Neural crest cell (in vitro differentiated cells): ENCODE measurements at regions not wholly inside any gene's neighbourhood (a gene's known extent, or its start where the extent isn't known, plus 50 kb on each side); places are given as distances from the start of the nearest gene placed in this dataset.

Experiments used
- DNase-seq: peaks from one replicate; pipeline ENCODE4 v3.0.0; 2021; ENCODE audit warnings: low read depth, mixed read lengths, low spot score
- H3K27ac Mint-ChIP-seq: one replicate; pipeline ENCODE4 v1.8.0; 2021; ENCODE audit warnings: mild to moderate bottlenecking, mixed read lengths; ENCODE audit not compliant: unreplicated experiment
- H3K27me3 Mint-ChIP-seq: 2 replicates; pipeline ENCODE4 v1.8.0; 2021; ENCODE audit warnings: low read depth, mild to moderate bottlenecking, mixed read lengths
- H3K36me3 Mint-ChIP-seq: 2 replicates; pipeline ENCODE4 v1.8.0; 2021; ENCODE audit warnings: low read depth, mild to moderate bottlenecking, mixed read lengths
- H3K4me1 Mint-ChIP-seq: 2 replicates; pipeline ENCODE4 v1.8.0; 2021; ENCODE audit warnings: mixed read lengths
- H3K4me3 Mint-ChIP-seq: one replicate; pipeline ENCODE4 v1.8.0; 2021; ENCODE audit warnings: mild to moderate bottlenecking, mixed read lengths
- H3K9me3 Mint-ChIP-seq: 2 replicates; pipeline ENCODE4 v1.8.0; 2021; ENCODE audit warnings: mixed read lengths
- TF ChIP-seq, protein P1 (sequence below): fragments of 200-600 bp; sonication (generic); conservative IDR thresholded peaks from 2 replicates; pipeline ENCODE4 v1.5.0; 2021; ENCODE audit warnings: antibody characterized with exemption, mild to moderate bottlenecking

DNA sequence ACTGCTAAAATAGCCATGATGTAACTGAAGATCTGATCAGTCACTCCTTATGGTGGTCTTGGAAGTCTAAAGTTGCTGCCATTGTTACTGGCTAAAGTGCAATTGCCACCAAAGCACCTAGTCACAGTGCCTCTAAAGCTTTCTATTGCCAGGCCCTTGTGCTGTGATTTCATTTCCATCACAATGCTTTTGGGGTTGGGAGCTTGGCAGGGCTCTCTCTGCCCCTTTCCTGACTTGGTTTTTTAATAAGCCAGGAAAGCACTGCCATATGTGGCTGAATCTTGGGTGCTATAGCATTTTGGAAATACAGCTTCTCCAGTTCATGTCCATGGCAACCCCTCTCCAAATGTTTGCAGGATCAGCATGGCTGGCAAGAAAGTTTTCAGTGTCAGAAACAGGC, 1712.4 kb upstream of the TENM3 start:
- no peak overlapping the region for H3K27ac Mint-ChIP-seq
- TF ChIP-seq, protein P1, sequence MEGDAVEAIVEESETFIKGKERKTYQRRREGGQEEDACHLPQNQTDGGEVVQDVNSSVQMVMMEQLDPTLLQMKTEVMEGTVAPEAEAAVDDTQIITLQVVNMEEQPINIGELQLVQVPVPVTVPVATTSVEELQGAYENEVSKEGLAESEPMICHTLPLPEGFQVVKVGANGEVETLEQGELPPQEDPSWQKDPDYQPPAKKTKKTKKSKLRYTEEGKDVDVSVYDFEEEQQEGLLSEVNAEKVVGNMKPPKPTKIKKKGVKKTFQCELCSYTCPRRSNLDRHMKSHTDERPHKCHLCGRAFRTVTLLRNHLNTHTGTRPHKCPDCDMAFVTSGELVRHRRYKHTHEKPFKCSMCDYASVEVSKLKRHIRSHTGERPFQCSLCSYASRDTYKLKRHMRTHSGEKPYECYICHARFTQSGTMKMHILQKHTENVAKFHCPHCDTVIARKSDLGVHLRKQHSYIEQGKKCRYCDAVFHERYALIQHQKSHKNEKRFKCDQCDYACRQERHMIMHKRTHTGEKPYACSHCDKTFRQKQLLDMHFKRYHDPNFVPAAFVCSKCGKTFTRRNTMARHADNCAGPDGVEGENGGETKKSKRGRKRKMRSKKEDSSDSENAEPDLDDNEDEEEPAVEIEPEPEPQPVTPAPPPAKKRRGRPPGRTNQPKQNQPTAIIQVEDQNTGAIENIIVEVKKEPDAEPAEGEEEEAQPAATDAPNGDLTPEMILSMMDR: no peak
- H3K36me3 Mint-ChIP-seq: no peaks in the 10 kb centered on the region
- no peak overlapping the region for H3K4me3 Mint-ChIP-seq
- H3K27me3 Mint-ChIP-seq: no peaks in the 10 kb centered on the region
- peaks cover 4% of the 10 kb centered on the region for H3K4me1 Mint-ChIP-seq
- no peak for DNase-seq
- peaks cover 3% of the 10 kb centered on the region for H3K9me3 Mint-ChIP-seq

DNA sequence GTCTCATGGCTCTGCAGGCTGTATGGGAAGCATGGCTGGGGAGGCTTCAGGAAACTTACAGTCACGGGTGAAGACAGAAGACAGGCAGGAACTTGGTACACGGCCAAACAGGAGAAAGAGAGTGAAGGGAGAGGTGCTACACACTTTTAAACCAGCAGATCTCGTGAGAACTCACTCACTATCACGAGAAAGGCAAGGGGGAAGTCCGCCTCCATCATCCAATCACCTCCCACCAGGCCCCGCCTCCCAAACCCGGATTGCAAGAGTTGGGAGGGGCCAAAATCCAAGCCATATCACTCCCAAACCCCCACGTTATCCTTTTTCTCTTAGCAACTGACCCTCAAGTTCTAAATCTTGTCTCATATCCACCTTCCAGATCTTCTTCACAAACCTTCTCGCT, 1710.5 kb upstream of the TENM3 start:
- no peaks in the 10 kb centered on the region for H3K27me3 Mint-ChIP-seq
- TF ChIP-seq, protein P1: no peak

GRCh38 chr4:180538384-180539057, 1704.7 kb upstream of the TENM3 start:
- DNase-seq: no peak
- Mint-ChIP-seq H3K36me3 (no peaks in the 10 kb centered on the region), H3K4me1 (peaks cover 17% of the 10 kb centered on the region), H3K27me3 (no peaks in the 10 kb centered on the region), H3K4me3 (no peak overlapping the region), H3K27ac (no peak overlapping the region), H3K9me3 (no peaks in the 10 kb centered on the region)
- TF ChIP-seq, protein P1: no peak

More for the DNA sequence above, 1710.5 kb upstream of the TENM3 start:
- peaks cover 4% of the 10 kb centered on the region for H3K4me1 Mint-ChIP-seq
- H3K9me3 Mint-ChIP-seq: peaks cover 3% of the 10 kb centered on the region
- DNase-seq: no peak
- H3K27ac Mint-ChIP-seq: peak overlapping the region; percentile 36
- no peaks in the 10 kb centered on the region for H3K36me3 Mint-ChIP-seq
- no peak overlapping the region for H3K4me3 Mint-ChIP-seq

DNA sequence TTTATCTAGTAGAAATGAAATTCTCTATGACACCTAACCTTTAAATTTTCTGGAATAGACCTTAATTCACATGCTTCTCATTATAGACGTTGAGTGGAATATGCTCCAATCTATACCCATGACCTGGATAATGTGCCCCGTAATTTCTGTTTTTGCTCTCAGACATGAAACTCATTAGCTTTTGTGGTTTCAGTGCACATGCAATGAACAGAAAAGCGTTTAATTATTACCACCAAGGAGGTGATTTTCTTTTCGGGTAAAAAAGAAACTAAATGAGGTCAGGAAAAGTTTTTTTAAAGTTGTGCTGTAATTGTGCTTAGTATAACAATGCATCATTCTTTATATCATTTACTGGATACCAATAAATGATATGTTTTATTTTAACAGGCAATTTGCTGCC, 1703.9 kb upstream of the TENM3 start:
- peaks cover 17% of the 10 kb centered on the region for H3K4me1 Mint-ChIP-seq
- H3K36me3 Mint-ChIP-seq: no peaks in the 10 kb centered on the region
- no peak overlapping the region for H3K27ac Mint-ChIP-seq
- DNase-seq: no peak
- TF ChIP-seq, protein P1: no peak
- no peaks in the 10 kb centered on the region for H3K27me3 Mint-ChIP-seq
- H3K9me3 Mint-ChIP-seq: no peaks in the 10 kb centered on the region
- H3K4me3 Mint-ChIP-seq: no peak overlapping the region

DNA sequence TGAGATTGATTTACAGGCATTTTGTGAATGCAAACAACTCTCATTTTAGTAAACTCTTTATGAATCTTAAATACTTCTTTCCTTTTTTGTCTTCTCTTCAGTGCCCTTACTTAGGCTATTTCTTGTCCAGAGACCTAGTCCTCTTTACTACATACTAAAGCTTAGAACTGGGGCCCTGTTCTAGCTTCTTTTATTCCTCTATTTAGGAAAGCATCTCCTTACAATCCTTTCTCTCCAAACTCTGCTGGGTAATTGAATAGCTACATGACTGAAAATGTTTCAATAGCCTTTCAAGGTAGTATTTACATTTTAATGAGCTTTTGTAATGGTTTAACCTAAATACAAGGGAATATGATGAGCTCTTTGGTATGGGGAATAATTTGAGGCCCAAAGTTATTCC, 1701.5 kb upstream of the TENM3 start:
- DNase-seq: no peak
- H3K4me3 Mint-ChIP-seq: no peak overlapping the region
- H3K36me3 Mint-ChIP-seq: no peaks in the 10 kb centered on the region
- H3K4me1 Mint-ChIP-seq: peaks cover 17% of the 10 kb centered on the region
- H3K27me3 Mint-ChIP-seq: no peaks in the 10 kb centered on the region
- peaks cover 4% of the 10 kb centered on the region for H3K9me3 Mint-ChIP-seq
- H3K27ac Mint-ChIP-seq: peak overlapping the region; percentile 70
- TF ChIP-seq, protein P1: no peak
